ENCODE measurements at regions not wholly inside any gene's neighbourhood (a gene's known extent, or its start where the extent isn't known, plus 50 kb on each side); places are given as distances from the start of the nearest gene placed in this dataset.

DNA sequence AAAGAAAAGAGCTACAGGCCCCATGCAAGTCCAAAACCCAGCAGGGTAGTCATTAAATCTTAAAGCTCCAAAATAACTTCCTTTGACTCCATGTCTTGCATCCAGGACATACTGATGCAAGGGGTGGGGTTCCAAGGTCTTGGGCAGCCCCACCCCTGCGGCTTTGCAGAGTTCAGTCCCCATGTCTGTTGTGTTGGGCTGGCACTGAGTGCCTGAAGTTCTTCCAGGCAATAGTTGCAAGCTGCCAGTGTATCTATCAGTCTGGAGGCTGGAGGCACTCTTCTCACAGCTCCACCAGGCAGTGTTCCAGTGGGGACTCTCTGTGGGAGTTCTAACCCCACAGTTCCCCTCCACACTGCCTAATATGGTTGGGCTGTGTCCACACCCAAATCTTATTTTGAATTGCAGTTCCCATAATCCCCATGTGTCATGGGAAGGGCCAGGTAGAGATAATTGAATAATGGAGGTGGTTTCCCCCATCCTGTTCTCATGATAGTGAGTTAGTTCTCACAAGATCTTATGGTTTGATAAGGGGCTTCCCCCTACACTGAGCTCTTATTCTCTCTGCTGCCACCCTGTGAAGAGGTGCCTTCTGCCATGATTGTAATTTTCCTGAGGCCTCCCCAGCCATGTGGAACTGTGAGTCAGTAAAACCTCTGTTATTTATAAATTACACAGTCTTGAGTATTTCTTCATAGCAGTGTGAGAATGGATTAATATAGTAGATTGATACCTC is 237.5 kb upstream of the ADRA1B start:
- Histone ChIP-seq H3K9me3 (replicated peaks; ENCODE audit: control insufficient read depth, insufficient read depth, low read length) (peaks cover 4% of the 10 kb centered on the region; the same call in 1 of the 3 replicates), H3K27ac (ENCODE audit: control insufficient read depth, insufficient read depth) (no peak overlapping the region), H3K4me1 (ENCODE audit: control insufficient read depth, insufficient read depth, low read length) (no peaks in the 10 kb centered on the region), H4K20me1 (ENCODE audit: control insufficient read depth, insufficient read depth) (no peaks in the 10 kb centered on the region), H3K79me2 (ENCODE audit: control insufficient read depth, insufficient read depth, low read length) (no peaks in the 10 kb centered on the region), H3K9ac (ENCODE audit: control insufficient read depth, insufficient read depth, low read length) (no peak overlapping the region), H3K4me2 (ENCODE audit: control insufficient read depth, insufficient read depth) (no peak overlapping the region), H3K36me3 (ENCODE audit: control insufficient read depth in 2 of 2, insufficient read depth in 2 of 2, low read length in 1 of 2) (no peaks in the 10 kb centered on the region), H3K27me3 (replicated peaks in 1 of 2; ENCODE audit: control insufficient read depth in 2 of 2, insufficient read depth in 2 of 2, low read length in 1 of 2) (no peaks in the 10 kb centered on the region; a peak in 1 of 4 replicates), H3K4me3 (no peak overlapping the region), H2AFZ (ENCODE audit: control insufficient read depth, low read depth, low read length) (no peak overlapping the region)
- intact Hi-C loops (cut with micrococcal nuclease; ENCODE audit: unreplicated experiment) (no loop called here), in situ Hi-C loops (cut with MboI) (no loop called here)
- FAIRE-seq (no peak), ATAC-seq (no peak), DNase-seq (ENCODE audit: low read depth, low spot score) (no peak)
- WGBS (ENCODE audit: insufficient coverage, insufficient replicate concordance, low lambda C conversion rate, missing lambda C conversion rate), result 0% methylated on average over 1 of the region's 1 CpG
- ChIA-PET SMC1A (ENCODE audit: uncharacterized antibody, unreplicated experiment) (no interaction called here), POLR2A (interaction anchor here (0.7 kb wide), 1 partner anchor 1677 kb away, joined by 3 read pairs; no protein-coding TSS in a partner anchor), RAD21 (ENCODE audit: unreplicated experiment) (no interaction called here), CTCF (no interaction called here)
- no peak for TF ChIP-seq ZBED1 (IDR thresholded peaks at IDR 0.05; ENCODE audit: borderline replicate concordance)
- no peak for TF ChIP-seq DPF2 (IDR thresholded peaks at IDR 0.05)
- TF ChIP-seq, protein P1, sequence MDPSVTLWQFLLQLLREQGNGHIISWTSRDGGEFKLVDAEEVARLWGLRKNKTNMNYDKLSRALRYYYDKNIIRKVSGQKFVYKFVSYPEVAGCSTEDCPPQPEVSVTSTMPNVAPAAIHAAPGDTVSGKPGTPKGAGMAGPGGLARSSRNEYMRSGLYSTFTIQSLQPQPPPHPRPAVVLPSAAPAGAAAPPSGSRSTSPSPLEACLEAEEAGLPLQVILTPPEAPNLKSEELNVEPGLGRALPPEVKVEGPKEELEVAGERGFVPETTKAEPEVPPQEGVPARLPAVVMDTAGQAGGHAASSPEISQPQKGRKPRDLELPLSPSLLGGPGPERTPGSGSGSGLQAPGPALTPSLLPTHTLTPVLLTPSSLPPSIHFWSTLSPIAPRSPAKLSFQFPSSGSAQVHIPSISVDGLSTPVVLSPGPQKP (IDR thresholded peaks at IDR 0.05; ENCODE audit: low read depth, low read length), result no peak
- TF ChIP-seq PAX5 (IDR thresholded peaks at IDR 0.05; ENCODE audit: borderline replicate concordance, low read depth, low read length), result no peak
- TF ChIP-seq SREBF1 (IDR thresholded peaks at IDR 0.05; ENCODE audit: low read length), result no peak
- no peak for TF ChIP-seq SIN3A (IDR thresholded peaks at IDR 0.05; ENCODE audit: low read depth, low read length)
- TF ChIP-seq, protein P2, sequence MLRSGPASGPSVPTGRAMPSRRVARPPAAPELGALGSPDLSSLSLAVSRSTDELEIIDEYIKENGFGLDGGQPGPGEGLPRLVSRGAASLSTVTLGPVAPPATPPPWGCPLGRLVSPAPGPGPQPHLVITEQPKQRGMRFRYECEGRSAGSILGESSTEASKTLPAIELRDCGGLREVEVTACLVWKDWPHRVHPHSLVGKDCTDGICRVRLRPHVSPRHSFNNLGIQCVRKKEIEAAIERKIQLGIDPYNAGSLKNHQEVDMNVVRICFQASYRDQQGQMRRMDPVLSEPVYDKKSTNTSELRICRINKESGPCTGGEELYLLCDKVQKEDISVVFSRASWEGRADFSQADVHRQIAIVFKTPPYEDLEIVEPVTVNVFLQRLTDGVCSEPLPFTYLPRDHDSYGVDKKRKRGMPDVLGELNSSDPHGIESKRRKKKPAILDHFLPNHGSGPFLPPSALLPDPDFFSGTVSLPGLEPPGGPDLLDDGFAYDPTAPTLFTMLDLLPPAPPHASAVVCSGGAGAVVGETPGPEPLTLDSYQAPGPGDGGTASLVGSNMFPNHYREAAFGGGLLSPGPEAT (IDR thresholded peaks at IDR 0.05; ENCODE audit: low read depth), result no peak
- TF ChIP-seq ZNF622 (IDR thresholded peaks at IDR 0.05), result no peak
- no peak for TF ChIP-seq POLR2A (IDR thresholded peaks at IDR 0.05; ENCODE audit: low read depth, low read length)
- TF ChIP-seq JUND (IDR thresholded peaks at IDR 0.05; ENCODE audit: low read depth, low read length), result no peak
- TF ChIP-seq NFYA (IDR thresholded peaks at IDR 0.05; ENCODE audit: borderline replicate concordance, low read depth, low read length), result no peak
- no peak for TF ChIP-seq SP1 (IDR thresholded peaks at IDR 0.05; ENCODE audit: low read depth, low read length)
- no peak for TF ChIP-seq CREB1 (IDR thresholded peaks at IDR 0.05; ENCODE audit: low read depth)
- TF ChIP-seq GABPA (IDR thresholded peaks at IDR 0.05; ENCODE audit: low read depth), result no peak
- TF ChIP-seq, protein P3, sequence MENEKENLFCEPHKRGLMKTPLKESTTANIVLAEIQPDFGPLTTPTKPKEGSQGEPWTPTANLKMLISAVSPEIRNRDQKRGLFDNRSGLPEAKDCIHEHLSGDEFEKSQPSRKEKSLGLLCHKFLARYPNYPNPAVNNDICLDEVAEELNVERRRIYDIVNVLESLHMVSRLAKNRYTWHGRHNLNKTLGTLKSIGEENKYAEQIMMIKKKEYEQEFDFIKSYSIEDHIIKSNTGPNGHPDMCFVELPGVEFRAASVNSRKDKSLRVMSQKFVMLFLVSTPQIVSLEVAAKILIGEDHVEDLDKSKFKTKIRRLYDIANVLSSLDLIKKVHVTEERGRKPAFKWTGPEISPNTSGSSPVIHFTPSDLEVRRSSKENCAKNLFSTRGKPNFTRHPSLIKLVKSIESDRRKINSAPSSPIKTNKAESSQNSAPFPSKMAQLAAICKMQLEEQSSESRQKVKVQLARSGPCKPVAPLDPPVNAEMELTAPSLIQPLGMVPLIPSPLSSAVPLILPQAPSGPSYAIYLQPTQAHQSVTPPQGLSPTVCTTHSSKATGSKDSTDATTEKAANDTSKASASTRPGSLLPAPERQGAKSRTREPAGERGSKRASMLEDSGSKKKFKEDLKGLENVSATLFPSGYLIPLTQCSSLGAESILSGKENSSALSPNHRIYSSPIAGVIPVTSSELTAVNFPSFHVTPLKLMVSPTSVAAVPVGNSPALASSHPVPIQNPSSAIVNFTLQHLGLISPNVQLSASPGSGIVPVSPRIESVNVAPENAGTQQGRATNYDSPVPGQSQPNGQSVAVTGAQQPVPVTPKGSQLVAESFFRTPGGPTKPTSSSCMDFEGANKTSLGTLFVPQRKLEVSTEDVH (IDR thresholded peaks at IDR 0.05; ENCODE audit: low read depth, partially characterized antibody), result no peak
- BruUV-seq (replicated peaks), result no TSS peak

All from GM12878 (cell line).